ENCODE measurements at regions not wholly inside any gene's neighbourhood (a gene's known extent, or its start where the extent isn't known, plus 50 kb on each side); places are given as distances from the start of the nearest gene placed in this dataset.
"Not testable (repeated sequence)": the region's sequence is repeated elsewhere in the genome, so short reads cannot be mapped to it uniquely, and the experiment has no call there.

DNA sequence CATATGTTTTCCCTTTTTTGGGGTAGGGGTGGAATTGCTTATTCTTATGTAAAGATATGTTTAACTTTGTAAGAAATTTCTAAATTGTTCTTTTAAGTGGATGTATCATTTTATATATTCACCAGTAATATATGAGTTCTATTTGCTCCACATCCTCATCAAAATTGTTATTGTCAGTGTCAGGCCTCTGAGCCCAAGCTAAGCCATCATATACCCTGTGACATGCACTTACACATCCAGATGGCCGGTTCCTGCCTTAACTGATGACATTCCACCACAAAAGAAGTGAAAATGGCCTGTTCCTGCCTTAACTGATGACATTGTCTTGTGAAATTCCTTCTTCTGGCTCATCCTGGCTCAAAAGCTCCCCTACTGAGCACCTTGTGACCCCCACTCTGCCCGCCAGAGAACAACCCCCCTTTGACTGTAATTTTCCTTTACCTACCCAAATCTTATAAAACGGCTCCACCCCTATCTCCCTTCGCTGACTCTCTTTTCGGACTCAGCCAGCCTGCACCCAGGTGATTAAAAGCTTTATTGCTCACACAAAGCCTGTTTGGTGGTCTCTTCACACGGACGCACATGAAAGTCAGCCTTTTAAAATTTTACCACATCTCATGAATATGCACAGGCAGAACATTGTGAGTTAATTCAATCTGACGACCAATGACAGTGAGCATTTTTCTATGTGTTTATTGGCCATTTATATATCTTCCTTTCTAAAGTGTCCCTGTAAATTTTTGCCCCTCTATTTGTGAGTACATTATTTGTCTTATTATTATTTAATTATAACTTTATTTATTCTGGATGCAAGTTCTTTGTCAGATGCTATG is 176.8 kb downstream of the CDC14C start:
- H3K9ac ChIP-seq (ENCODE audit: low read depth, low read length): peak overlapping the region; percentile 67

DNA sequence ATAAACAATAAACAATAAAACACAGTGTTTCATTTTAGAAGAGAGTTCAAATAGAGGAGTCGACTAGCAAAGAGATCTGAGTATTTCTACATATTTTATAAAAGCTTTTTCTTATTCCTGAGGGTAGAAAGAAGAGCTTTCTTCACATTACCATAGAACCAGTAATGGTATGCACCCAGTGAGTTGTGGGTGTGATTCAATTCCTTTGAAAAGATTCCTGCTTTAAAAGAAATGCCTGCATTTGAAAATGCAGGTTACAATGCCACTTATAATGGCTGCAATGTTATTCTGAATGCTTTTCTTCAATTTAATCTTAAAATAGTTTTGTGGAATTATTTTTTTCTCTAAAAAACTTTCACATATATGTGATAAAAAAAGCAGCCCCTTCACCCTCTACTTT is 178.1 kb downstream of the CDC14C start:
- Histone ChIP-seq H3K36me3 (ENCODE audit: control insufficient read depth, insufficient read depth, low read length) (no peaks in the 10 kb centered on the region), H3K27ac (ENCODE audit: low read depth, low read length) (peak overlapping the region; percentile 95), H3K27me3 (ENCODE audit: control insufficient read depth, insufficient read depth, low read length) (no peaks in the 10 kb centered on the region), H3K9ac (ENCODE audit: low read depth, low read length) (no peak overlapping the region), H3K4me1 (ENCODE audit: control insufficient read depth, insufficient read depth, low read length) (peaks cover 45% of the 10 kb centered on the region), H3K4me3 (ENCODE audit: low read depth, low read length) (peak overlapping the region; percentile 44), H3K9me3 (ENCODE audit: control insufficient read depth, insufficient read depth, low read length) (peaks cover 17% of the 10 kb centered on the region)

More for the DNA sequence above, 176.8 kb downstream of the CDC14C start:
- H3K27me3 ChIP-seq (ENCODE audit: control insufficient read depth, insufficient read depth, low read length); H3K36me3 ChIP-seq (ENCODE audit: control insufficient read depth, insufficient read depth, low read length); H3K9me3 ChIP-seq (ENCODE audit: control insufficient read depth, insufficient read depth, low read length): not testable (repeated sequence)
- peak overlapping the region; percentile 95 for H3K27ac ChIP-seq (ENCODE audit: low read depth, low read length)
- H3K4me1 ChIP-seq (ENCODE audit: control insufficient read depth, insufficient read depth, low read length): peaks cover 45% of the 10 kb centered on the region
- H3K4me3 ChIP-seq (ENCODE audit: low read depth, low read length): peak overlapping the region; percentile 44

DNA sequence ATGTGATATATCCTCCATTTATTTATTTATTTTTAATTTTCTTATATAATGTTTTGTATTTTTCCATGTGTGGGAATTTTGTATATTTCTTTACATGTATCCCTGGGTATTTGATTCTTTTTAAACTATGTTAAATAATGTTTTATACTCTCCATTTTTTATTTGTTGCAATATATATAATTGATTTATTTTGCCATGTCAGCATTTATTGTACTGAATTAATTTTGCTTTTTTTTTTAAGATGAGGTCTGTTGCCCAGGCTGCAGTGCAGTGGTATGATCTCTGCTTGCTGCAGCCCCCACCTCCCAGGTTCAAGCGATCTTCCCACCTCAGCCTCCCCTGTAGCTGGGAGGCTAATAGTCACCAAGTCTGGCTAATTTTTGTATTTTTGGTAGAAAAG is 187.4 kb downstream of the CDC14C start:
- no peak overlapping the region for H3K27ac ChIP-seq (ENCODE audit: low read depth, low read length)
- no peaks in the 10 kb centered on the region for H3K36me3 ChIP-seq (ENCODE audit: control insufficient read depth, insufficient read depth, low read length)
- H3K9me3 ChIP-seq (ENCODE audit: control insufficient read depth, insufficient read depth, low read length): peaks cover 21% of the 10 kb centered on the region
- H3K9ac ChIP-seq (ENCODE audit: low read depth, low read length): no peak overlapping the region
- no peak overlapping the region for H3K4me3 ChIP-seq (ENCODE audit: low read depth, low read length)
- no peaks in the 10 kb centered on the region for H3K4me1 ChIP-seq (ENCODE audit: control insufficient read depth, insufficient read depth, low read length)
- no peaks in the 10 kb centered on the region for H3K27me3 ChIP-seq (ENCODE audit: control insufficient read depth, insufficient read depth, low read length)

DNA sequence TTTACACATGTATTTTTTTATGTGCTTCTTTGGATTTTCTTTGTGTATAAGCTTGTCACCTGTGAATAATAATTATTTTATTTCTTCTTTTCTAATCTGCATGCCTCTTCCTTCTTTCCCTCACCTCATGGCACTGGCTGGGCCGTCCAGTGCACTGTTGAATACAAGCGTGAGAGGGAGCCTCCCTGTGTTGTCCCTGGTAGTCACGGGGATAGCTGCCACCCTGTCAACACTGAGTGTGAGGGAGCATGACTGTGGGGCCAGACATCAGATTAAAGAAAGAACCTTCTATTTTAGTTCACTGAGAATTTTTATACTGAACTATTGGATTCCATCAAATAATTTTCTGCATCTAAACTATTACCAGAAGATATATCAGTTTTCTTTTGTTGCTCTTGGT is 187.9 kb downstream of the CDC14C start:
- H3K9me3 ChIP-seq (ENCODE audit: control insufficient read depth, insufficient read depth, low read length): peaks cover 17% of the 10 kb centered on the region

DNA sequence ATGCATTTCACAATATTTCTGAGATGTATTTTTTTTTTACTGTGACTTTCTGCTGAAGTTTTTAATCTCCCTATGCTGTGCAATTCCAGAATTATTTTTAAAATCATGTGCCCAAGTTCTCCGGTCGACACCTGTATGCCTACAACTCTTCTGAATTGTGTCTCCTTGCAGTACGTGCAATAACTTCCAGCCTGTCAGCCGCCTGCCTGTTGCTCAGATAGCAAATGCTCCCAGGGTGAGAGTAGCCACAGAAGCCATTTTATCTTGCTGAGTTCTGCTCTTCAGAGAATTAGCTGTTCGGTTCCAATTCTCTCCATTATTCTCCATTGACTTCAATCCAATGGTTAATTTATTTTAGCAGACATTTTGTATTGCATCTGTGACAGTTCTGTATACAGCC is 188.3 kb downstream of the CDC14C start:
- Histone ChIP-seq H3K9ac (ENCODE audit: low read depth, low read length) (no peak overlapping the region), H3K4me3 (ENCODE audit: low read depth, low read length) (no peak overlapping the region), H3K4me1 (ENCODE audit: control insufficient read depth, insufficient read depth, low read length) (no peaks in the 10 kb centered on the region), H3K36me3 (ENCODE audit: control insufficient read depth, insufficient read depth, low read length) (no peaks in the 10 kb centered on the region), H3K27me3 (ENCODE audit: control insufficient read depth, insufficient read depth, low read length) (no peaks in the 10 kb centered on the region), H3K9me3 (ENCODE audit: control insufficient read depth, insufficient read depth, low read length) (peaks cover 12% of the 10 kb centered on the region), H3K27ac (ENCODE audit: low read depth, low read length) (no peak overlapping the region)

More for the DNA sequence above, 187.9 kb downstream of the CDC14C start:
- no peaks in the 10 kb centered on the region for H3K36me3 ChIP-seq (ENCODE audit: control insufficient read depth, insufficient read depth, low read length)
- H3K9ac ChIP-seq (ENCODE audit: low read depth, low read length): no peak overlapping the region
- no peak overlapping the region for H3K4me3 ChIP-seq (ENCODE audit: low read depth, low read length)
- no peaks in the 10 kb centered on the region for H3K4me1 ChIP-seq (ENCODE audit: control insufficient read depth, insufficient read depth, low read length)
- no peak overlapping the region for H3K27ac ChIP-seq (ENCODE audit: low read depth, low read length)
- no peaks in the 10 kb centered on the region for H3K27me3 ChIP-seq (ENCODE audit: control insufficient read depth, insufficient read depth, low read length)

DNA sequence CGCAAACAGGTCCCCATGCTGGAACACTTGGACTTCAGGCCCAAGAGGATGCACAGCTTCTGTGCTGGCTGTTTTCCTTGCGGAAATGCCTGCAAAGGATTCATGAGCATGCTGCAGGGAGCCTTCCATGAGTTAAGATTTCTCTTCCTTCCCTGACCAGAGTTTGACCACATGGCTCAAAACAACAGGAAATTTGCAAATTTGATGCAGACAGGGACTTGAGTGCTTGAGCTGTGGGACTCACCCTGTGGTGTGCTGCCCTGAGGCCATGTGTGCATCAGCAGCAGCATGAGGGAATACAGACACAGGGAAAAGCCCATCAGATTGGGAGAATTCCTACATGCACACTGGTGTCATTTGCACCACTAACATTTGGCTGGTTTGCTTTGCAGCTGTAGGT is 195.4 kb downstream of the CDC14C start:
- Histone ChIP-seq H3K4me1 (ENCODE audit: control insufficient read depth, insufficient read depth, low read length) (no peaks in the 10 kb centered on the region), H3K36me3 (ENCODE audit: control insufficient read depth, insufficient read depth, low read length) (no peaks in the 10 kb centered on the region), H3K4me3 (ENCODE audit: low read depth, low read length) (no peak overlapping the region), H3K27me3 (ENCODE audit: control insufficient read depth, insufficient read depth, low read length) (no peaks in the 10 kb centered on the region), H3K27ac (ENCODE audit: low read depth, low read length) (no peak overlapping the region), H3K9ac (ENCODE audit: low read depth, low read length) (no peak overlapping the region), H3K9me3 (ENCODE audit: control insufficient read depth, insufficient read depth, low read length) (no peaks in the 10 kb centered on the region)

DNA sequence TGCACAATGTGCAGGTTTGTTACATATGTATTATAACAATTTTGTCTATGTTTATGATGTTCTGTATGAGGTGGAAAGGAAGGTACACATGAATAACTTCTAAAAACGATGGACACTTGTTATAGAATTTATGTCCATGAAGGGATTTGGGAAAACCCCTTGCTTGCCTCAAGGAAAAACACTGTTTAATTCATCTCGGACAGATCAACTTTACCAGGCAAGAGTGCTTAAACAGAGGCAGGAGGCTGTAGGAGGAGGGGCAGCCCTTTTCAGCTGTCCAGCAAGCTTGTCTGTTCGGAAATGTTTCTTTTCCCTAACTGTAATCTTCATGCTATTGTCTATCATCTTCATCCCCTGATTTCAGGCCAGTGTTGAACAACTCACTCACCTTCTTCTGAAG is 200.9 kb downstream of the CDC14C start:
- Histone ChIP-seq H3K27ac (ENCODE audit: low read depth, low read length) (no peak overlapping the region), H3K27me3 (ENCODE audit: control insufficient read depth, insufficient read depth, low read length) (no peaks in the 10 kb centered on the region), H3K36me3 (ENCODE audit: control insufficient read depth, insufficient read depth, low read length) (no peaks in the 10 kb centered on the region), H3K4me3 (ENCODE audit: low read depth, low read length) (no peak overlapping the region), H3K9ac (ENCODE audit: low read depth, low read length) (no peak overlapping the region), H3K9me3 (ENCODE audit: control insufficient read depth, insufficient read depth, low read length) (no peaks in the 10 kb centered on the region), H3K4me1 (ENCODE audit: control insufficient read depth, insufficient read depth, low read length) (peaks cover 7% of the 10 kb centered on the region)

DNA sequence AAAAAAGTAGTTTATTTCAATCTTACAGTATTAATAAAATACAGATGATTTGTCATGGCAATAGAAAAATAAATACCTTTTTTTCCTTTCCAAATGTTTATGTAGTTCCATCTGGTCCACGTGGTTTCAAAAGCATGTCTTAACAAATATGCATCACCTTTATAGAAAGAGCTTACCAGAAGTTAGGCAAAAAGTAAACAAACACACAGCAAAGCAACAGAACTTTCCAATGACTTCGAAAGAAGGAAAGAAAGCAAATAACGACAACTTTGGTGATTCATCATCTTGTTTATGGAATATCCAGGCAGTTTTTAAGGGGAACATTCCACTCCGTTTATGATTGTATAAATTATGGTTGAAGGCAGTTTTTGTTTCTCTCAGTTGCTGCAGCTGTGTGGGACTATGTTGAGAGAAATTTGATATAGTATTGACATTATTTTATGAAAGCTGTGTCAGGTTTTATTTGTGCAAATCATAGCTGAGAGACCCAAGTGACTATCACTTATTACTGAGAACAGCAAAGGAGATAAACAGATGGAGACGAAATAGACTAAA is 203.1 kb downstream of the CDC14C start:
- no peaks in the 10 kb centered on the region for H3K27me3 ChIP-seq (ENCODE audit: control insufficient read depth, insufficient read depth, low read length)
- H3K4me1 ChIP-seq (ENCODE audit: control insufficient read depth, insufficient read depth, low read length): peaks cover 7% of the 10 kb centered on the region
- no peak overlapping the region for H3K9ac ChIP-seq (ENCODE audit: low read depth, low read length)
- H3K9me3 ChIP-seq (ENCODE audit: control insufficient read depth, insufficient read depth, low read length): no peaks in the 10 kb centered on the region
- H3K27ac ChIP-seq (ENCODE audit: low read depth, low read length): no peak overlapping the region
- H3K36me3 ChIP-seq (ENCODE audit: control insufficient read depth, insufficient read depth, low read length): no peaks in the 10 kb centered on the region
- H3K4me3 ChIP-seq (ENCODE audit: low read depth, low read length): no peak overlapping the region

DNA sequence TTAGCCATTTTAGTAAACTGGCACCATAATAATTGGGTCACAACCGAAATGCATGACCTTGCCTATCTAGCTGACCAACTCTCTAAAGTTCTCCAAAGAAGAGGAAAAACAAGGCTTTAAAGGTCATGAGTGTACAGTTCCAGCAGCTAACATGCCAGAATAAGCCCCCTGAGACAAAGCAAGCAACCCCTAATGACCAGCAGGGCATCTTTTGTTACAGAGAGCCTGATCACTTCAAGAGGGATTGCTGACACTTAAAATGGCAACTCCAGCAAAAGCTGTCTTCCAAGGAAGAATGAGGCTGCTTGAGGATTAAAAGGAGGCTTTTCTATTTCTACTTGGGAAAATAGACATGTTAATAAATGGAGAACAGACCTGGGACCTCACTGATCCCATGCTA is 213.6 kb downstream of the CDC14C start:
- H3K4me3 ChIP-seq (ENCODE audit: low read depth, low read length): no peak overlapping the region
- no peaks in the 10 kb centered on the region for H3K27me3 ChIP-seq (ENCODE audit: control insufficient read depth, insufficient read depth, low read length)
- H3K9me3 ChIP-seq (ENCODE audit: control insufficient read depth, insufficient read depth, low read length): no peaks in the 10 kb centered on the region

DNA sequence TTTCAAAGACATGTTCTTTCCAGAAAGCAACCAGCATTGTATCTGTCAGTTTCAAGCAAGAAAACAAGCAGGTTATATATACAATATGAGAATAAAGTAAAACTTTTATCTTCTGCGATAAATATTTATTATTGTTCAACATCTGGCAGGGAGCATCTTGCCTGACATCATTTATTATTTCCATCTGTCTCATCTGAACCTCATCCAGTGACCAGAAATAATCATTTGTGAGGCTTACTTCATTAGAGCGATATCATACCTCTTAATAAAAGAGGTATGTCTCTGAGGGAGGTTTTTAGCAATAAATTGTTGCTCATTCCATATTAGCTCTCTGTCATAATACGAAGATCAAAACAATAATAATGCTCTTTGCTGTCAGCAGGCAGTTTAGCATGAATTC is 226.1 kb downstream of the CDC14C start:
- H3K36me3 ChIP-seq (ENCODE audit: control insufficient read depth, insufficient read depth, low read length): no peaks in the 10 kb centered on the region
- H3K9me3 ChIP-seq (ENCODE audit: control insufficient read depth, insufficient read depth, low read length): no peaks in the 10 kb centered on the region
- no peak overlapping the region for H3K27ac ChIP-seq (ENCODE audit: low read depth, low read length)
- no peaks in the 10 kb centered on the region for H3K27me3 ChIP-seq (ENCODE audit: control insufficient read depth, insufficient read depth, low read length)
- no peak overlapping the region for H3K4me3 ChIP-seq (ENCODE audit: low read depth, low read length)
- H3K4me1 ChIP-seq (ENCODE audit: control insufficient read depth, insufficient read depth, low read length): no peaks in the 10 kb centered on the region
- H3K9ac ChIP-seq (ENCODE audit: low read depth, low read length): no peak overlapping the region

More for the DNA sequence above, 213.6 kb downstream of the CDC14C start:
- H3K9ac ChIP-seq (ENCODE audit: low read depth, low read length): no peak overlapping the region
- H3K27ac ChIP-seq (ENCODE audit: low read depth, low read length): no peak overlapping the region
- H3K36me3 ChIP-seq (ENCODE audit: control insufficient read depth, insufficient read depth, low read length): no peaks in the 10 kb centered on the region
- H3K4me1 ChIP-seq (ENCODE audit: control insufficient read depth, insufficient read depth, low read length): no peaks in the 10 kb centered on the region

DNA sequence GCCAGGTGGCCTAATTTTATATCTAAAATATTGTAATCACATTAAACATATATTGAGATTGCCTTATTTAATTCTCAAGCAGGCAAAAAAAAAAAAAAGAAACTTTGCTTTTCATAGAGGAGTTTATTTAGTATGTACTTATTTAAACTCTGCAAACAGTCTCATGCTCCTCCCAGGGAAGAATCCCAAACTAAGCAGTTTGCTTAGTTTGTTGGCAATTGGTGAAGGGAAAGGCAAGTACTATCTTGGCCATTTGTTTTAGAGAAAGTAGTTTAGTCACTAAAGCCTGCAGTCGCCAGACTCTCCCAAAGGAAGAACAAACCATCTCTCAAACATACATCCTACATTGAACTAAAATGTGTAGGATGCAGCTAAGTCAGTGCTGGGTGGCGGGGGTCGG is 226.8 kb downstream of the CDC14C start:
- Histone ChIP-seq H3K36me3 (ENCODE audit: control insufficient read depth, insufficient read depth, low read length) (no peaks in the 10 kb centered on the region), H3K9ac (ENCODE audit: low read depth, low read length) (no peak overlapping the region), H3K4me3 (ENCODE audit: low read depth, low read length) (no peak overlapping the region), H3K27ac (ENCODE audit: low read depth, low read length) (no peak overlapping the region), H3K27me3 (ENCODE audit: control insufficient read depth, insufficient read depth, low read length) (no peaks in the 10 kb centered on the region), H3K4me1 (ENCODE audit: control insufficient read depth, insufficient read depth, low read length) (no peaks in the 10 kb centered on the region), H3K9me3 (ENCODE audit: control insufficient read depth, insufficient read depth, low read length) (no peaks in the 10 kb centered on the region)
